Astrocyte (in vitro differentiated cells and primary cell): ENCODE measurements at regions not wholly inside any gene's neighbourhood (a gene's known extent, or its start where the extent isn't known, plus 50 kb on each side); places are given as distances from the start of the nearest gene placed in this dataset.

ENCODE experiments used
- CTCF ChIP-seq: IDR thresholded peaks from 2 replicates; pipeline ENCODE4 v1.5.1; 2011; ENCODE audit warnings: low read depth, mild to moderate bottlenecking, inconsistent platforms, low read length, moderate library complexity; ENCODE audit not compliant: insufficient read depth
- EZH2 ChIP-seq: IDR thresholded peaks from 2 replicates; pipeline ENCODE4 v1.6.1; 2012; ENCODE audit warnings: mild to moderate bottlenecking, low read length, inconsistent platforms; ENCODE audit not compliant: insufficient read depth

GRCh38 chr14:66284346-66284745 lies 201.8 kb upstream of the CCDC196 start:
- TF ChIP-seq CTCF (no peak), EZH2 (no peak)
